MV-4-11 (cell line): ENCODE measurements at regions not wholly inside any gene's neighbourhood (a gene's known extent, or its start where the extent isn't known, plus 50 kb on each side); places are given as distances from the start of the nearest gene placed in this dataset.
"Not testable (repeated sequence)": the region's sequence is repeated elsewhere in the genome, so short reads cannot be mapped to it uniquely, and the experiment has no call there.

Experiments
- DNase-seq: peaks from one replicate; lab custom pipeline; 2025; lab: John Stamatoyannopoulos, UW

DNA sequence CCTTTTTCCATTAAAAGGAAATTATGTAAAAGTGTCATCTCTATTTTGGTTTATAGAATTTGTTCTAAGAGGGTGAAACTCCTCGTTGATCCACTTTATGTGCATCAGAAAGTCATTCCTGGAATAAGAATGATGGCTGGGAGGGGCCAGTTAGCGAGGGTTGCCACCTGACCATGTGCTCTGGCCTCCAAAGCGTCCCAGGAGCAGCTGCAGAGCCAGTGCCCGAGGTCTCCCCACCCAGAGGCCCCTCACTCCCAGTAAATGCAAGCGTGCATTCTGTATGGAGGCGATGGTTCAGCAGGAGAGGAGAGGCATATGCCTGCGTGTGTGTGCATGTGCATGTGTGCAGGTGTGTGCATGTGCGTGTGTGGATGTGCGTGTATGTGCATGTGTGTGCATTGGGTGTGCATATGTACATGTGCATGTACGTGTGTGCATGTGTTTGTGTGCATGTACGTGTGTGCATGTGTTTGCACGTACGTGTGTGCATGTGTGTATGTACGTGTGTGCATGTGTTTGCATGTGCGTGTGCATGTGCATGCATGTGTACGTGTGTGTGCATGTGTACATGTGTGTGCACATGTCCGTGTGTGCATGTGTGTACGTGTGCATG is 345.8 kb downstream of the TEX29 start:
- no peak for DNase-seq

DNA sequence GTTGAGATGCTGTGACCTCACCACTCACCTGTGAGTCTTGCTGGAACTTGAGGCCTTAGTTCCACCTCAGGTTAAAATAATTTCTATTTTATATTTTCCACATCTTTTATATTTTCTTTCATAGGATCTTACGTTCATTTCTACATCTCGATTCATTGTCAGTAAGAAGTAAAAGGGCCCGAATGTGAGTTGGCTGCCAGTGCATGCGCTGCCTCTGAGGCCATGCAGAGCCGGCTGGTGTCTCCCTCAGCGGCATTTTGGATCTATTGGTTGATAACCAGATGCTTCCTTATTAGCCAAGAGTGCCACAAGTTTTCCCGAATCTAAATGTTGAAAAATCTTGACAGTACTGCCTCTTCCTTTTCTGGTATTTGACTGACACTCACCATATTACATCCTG is 347.3 kb downstream of the TEX29 start:
- DNase-seq = no peak

DNA sequence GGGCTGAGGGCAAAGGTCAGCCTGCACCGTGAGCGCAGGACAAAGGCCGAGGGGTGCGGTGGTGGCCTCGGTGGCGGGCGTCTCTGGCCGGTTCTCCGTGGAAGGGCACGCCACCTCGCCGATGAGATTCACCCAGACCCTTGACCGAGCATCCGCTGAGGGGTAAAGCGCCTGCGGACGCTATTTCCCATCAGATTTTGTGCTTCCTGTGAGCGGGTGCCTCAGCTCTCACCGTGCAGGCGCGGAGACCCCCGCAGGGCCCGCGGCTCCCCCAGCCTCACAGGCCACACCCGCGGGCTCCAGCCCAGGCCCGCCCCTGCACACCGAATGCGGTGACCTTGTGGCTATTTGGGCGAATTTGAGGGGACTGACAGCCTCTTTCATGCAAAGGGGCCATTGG is 348.0 kb downstream of the TEX29 start:
- no peak for DNase-seq

- not testable (repeated sequence) for DNase-seq
Measured at GRCh38 chr13:111672198-111672597, 351.8 kb downstream of the TEX29 start.

GRCh38 chr13:111678120-111678882 is 357.9 kb downstream of the TEX29 start:
- not testable (repeated sequence) for DNase-seq

DNA sequence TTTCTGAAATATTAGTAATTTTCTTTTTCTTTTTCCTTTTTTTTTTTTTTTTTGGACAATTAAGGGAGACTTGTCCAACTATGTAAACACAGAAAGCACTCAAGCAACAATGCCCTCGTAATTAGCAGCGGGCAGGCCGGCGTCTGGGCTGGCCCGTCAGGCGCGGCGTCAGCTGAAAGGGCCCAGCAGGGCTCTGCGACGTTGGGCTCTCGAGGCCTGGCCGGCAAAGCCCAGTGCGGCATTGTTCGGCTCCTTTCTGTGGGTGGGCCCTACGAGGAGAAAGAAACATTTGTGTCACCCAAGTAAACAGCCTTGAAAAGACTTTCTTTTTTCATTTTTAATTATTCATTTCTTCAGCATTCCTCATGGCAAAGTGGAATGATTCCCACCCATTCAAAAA is 359.2 kb downstream of the TEX29 start:
- not testable (repeated sequence) for DNase-seq

- DNase-seq = not testable (repeated sequence)
Measured at GRCh38 chr13:111680100-111680499, 359.7 kb downstream of the TEX29 start.

GRCh38 chr13:111692028-111692427 is 371.6 kb downstream of the TEX29 start:
- DNase-seq = not testable (repeated sequence)

- DNase-seq = not testable (repeated sequence)
Measured at GRCh38 chr13:111696121-111696520, 370.8 kb upstream of the SOX1 start.

DNA sequence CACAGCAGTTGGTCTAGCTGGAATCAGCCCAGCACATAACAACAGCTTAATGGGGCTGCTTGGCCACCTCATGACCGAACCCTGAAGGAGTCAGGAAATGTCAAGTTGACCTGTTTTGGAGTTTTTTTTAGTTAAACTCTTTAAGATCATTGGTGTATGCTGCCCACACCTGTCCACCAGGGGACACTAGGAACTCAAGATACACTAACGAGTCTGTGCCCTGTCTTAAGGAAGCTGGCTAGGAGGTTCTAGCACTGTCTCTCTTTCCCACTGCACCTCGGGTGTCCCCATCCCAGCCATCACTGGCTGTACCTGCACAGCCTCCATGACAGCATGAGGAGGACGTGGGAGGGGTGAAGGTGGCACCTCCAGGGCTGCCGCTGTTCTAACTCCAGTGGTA is 364.9 kb upstream of the SOX1 start:
- not testable (repeated sequence) for DNase-seq
